Ovary (tissue), 3 donors: ENCODE measurements at regions not wholly inside any gene's neighbourhood (a gene's known extent, or its start where the extent isn't known, plus 50 kb on each side); places are given as distances from the start of the nearest gene placed in this dataset.

Experiments used
- CTCF ChIP-seq, 3 donors: fragments of 450-650 bp in 2 of 3; fragments of 200-600 bp in 1 of 3; IDR thresholded peaks; one replicate each; pipeline versions ENCODE4 v1.5.1 to v1.8.0; 2016 to 2022; ENCODE audit warnings: antibody characterized with exemption in 3 of 3, mild to moderate bottlenecking in 1 of 3
- POLR2A ChIP-seq: fragments of 450-650 bp; IDR thresholded peaks from one replicate; pipeline ENCODE4 v1.6.1; 2017; ENCODE audit warnings: antibody characterized with exemption, mild to moderate bottlenecking, moderate library complexity
- donor health status: DM: no; HTN: no; CAD: no.

- TF ChIP-seq CTCF (IDR thresholded peaks at IDR 0.05): no peak
- TF ChIP-seq POLR2A: no peak
Measured at GRCh38 chr12:92503971-92504593, 198.7 kb upstream of the PLEKHG7 start.
